GM12873 (cell line): ENCODE measurements at regions not wholly inside any gene's neighbourhood (a gene's known extent, or its start where the extent isn't known, plus 50 kb on each side); places are given as distances from the start of the nearest gene placed in this dataset.

ENCODE experiments used
- TF ChIP-seq, protein P1 (sequence below): IDR thresholded peaks from 2 replicates; pipeline ENCODE4 v1.5.1; 2012; ENCODE audit warnings: low read depth, mild to moderate bottlenecking, moderate library complexity, low read length, control low read depth; ENCODE audit not compliant: insufficient read depth; ENCODE audit errors: missing control alignments

DNA sequence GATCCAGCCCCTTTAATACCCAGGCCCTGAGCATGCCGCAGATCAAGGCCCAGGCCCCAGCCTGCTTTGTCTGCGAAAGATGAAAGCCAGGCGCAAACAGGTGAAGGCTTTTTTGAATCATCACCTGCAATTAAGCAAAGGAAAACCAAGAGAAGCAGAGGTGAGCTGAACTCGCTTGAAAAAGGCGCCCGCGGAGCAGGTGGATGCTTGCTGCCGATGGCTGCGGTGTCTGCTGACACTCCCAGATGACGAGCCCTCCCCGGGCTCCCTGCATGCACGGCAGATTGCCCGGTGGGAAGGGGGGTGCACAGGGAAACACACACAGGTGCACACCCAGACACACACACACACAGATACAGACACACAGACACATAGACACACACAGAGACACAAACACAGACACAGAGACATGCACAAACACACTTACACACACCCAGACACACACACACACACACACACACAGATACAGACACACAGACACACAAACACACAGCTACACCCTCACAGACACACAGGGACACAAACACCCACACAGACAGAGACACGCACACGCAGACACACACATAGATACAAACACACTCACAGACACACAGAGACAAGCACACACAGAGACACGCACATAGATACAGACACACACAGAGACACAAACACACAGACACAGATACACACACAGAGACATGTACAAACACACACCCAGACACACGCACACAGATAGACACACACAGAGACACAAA lies 142.6 kb upstream of the RNF32 start:
- TF ChIP-seq, protein P1, sequence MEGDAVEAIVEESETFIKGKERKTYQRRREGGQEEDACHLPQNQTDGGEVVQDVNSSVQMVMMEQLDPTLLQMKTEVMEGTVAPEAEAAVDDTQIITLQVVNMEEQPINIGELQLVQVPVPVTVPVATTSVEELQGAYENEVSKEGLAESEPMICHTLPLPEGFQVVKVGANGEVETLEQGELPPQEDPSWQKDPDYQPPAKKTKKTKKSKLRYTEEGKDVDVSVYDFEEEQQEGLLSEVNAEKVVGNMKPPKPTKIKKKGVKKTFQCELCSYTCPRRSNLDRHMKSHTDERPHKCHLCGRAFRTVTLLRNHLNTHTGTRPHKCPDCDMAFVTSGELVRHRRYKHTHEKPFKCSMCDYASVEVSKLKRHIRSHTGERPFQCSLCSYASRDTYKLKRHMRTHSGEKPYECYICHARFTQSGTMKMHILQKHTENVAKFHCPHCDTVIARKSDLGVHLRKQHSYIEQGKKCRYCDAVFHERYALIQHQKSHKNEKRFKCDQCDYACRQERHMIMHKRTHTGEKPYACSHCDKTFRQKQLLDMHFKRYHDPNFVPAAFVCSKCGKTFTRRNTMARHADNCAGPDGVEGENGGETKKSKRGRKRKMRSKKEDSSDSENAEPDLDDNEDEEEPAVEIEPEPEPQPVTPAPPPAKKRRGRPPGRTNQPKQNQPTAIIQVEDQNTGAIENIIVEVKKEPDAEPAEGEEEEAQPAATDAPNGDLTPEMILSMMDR: no peak

DNA sequence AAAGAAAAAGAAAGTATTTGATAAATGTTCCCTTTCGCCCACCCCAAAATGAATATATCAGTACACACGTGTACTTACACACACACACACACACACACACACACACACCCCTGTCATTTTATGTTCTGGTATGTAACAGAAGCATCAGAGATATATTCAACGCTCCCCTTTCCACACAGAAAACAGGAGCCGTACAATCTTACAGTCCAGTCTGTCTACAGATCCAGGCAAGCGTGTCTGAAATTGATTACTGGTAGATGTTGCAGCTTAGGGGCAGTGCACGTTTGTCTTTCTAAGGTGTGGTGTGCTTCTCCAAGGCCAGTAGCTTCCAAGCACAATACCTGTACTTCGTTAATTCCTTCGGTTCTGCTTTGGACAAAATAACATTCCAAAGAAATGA lies 143.7 kb upstream of the RNF32 start:
- TF ChIP-seq, protein P1: no peak

DNA sequence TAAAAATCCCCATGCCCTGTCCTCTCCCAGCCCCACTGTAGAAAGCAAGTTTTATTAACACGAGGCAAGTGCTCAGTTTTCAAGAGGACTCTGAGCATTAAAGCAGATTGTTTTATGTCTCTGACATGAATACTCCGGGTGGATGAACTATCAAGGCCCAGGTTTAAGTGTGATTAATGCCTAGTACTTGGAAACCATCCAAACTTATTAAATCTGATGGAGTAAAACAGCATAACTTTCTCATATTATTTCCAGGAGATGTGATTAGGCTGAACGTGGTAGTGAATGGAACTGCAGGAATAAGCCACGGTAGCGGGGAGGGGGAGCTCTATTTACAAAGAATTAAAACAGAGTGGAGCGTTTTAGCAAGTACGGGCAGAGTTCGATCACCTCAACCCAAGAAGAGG lies 144.2 kb upstream of the RNF32 start:
- TF ChIP-seq, protein P1: no peak

DNA sequence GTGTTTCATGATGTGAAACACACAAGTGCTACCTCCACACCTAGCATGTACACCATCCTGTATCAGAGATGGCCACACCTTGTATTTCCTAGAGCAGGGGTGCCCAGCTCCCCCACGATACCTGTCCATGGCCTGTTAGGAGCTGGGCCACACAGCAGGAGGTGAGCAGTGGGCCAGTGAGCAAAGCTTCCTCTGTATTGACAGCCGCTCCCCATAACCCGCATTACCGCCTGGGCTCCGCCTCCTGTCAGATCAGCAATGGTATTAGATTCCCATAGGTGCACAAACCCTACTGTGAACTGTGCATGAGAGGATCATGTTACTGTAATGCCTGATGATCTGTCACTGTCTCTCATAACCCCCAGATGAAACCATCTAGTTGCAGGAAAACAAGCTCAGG lies 145.6 kb upstream of the RNF32 start:
- TF ChIP-seq, protein P1: no peak

DNA sequence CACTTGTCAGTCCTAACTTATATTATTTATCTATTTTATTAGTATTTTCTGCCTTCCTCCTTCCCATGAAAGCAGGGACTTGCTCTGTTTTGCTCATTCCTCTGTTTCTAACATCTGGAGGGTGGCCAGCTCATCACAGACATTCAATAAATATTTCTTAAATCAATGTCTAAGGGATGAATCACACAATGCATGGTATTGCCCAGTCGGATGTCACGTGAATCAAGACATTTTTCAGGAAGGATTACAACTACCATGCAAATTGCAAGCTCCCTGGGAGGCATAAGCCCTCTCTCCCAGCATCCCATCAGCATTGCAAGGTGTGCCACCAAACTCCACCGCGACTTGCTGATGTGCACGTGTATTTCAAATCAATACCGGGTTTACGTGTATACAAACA lies 146.6 kb upstream of the RNF32 start:
- TF ChIP-seq, protein P1: no peak

DNA sequence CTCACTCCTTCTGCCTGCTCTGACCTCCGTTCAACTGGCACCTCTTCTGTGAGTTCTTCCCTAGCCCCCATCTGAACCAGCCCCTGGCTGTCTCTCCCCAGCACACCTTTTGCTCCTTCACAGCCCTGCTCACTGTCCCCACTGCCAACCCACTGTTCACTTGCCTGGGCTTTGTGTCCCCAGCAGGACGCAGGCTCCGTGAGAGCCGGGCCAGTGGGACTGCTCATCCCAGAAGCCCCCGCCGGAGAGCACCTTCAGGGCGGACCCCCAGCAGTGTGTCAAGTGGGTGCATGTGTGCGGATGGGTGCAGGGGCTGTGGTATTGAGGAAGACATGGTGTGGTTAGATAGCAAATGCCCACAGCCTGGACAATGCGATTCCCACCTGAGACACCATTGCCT lies 148.4 kb upstream of the RNF32 start:
- TF ChIP-seq, protein P1: no peak

DNA sequence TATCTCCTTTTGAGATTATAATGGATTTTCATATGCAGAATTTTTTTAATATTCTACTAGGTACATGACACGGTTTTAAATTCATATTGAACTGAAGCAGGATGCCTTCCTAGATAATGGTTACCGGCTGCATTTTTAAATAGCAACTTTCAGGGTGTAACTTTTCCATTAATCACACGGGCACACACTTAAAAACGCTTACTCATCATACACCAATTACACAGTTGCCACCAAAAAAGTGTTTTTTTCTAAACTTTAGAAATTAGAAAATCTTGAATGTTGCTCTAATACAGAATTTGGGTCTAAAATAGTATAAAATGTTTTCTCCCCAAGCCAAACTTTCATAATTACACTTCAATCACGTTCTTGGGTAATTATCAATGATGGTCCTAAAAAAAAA lies 149.1 kb upstream of the RNF32 start:
- TF ChIP-seq, protein P1: no peak
